Stimulated activated CD4-positive, alpha-beta T cell treated with anti-CD3 and anti-CD28 coated beads, Interleukin-12 subunit alpha, Interleukin-12 subunit beta, amount 100 ng/mL, for 24 hours (primary cell): ENCODE measurements at regions not wholly inside any gene's neighbourhood (a gene's known extent, or its start where the extent isn't known, plus 50 kb on each side); places are given as distances from the start of the nearest gene placed in this dataset.
"Not testable (repeated sequence)": the region's sequence is repeated elsewhere in the genome, so short reads cannot be mapped to it uniquely, and the experiment has no call there.

Source experiments
- DNase-seq, 2 experiments: peaks; one replicate each; pipeline ENCODE4 v3.0.0-alpha.2; 2020; ENCODE audit warnings: low read depth in 2 of 2

GRCh38 chr12:91889910-91890309 lies 255.7 kb downstream of the BTG1 start:
- no peak for DNase-seq

GRCh38 chr12:91889059-91889458 lies 256.6 kb downstream of the BTG1 start:
- DNase-seq, result no peak

GRCh38 chr12:91887957-91888356 lies 257.7 kb downstream of the BTG1 start:
- DNase-seq, result no peak

GRCh38 chr12:91885851-91886731 lies 259.6 kb downstream of the BTG1 start:
- DNase-seq, result no peak

GRCh38 chr12:91884230-91884629 lies 261.4 kb downstream of the BTG1 start:
- no peak for DNase-seq

DNA sequence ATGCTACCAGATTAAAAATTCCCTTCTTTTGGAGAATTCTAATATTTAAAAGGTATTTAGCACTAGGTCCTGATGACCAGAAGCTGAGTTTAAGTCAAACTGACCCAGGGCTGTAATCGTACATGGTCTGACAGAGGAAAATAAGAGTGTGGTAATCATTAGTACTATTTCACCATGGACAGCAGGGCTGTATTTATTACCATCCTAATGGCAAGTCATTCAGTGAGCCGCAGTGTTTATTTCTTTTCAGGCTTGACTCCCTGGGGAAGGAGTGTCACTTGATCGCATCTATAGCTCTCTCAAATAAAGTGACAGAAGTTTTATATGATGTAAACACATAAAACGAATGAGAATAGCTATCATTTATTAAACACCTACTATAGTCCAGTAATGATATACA lies 261.8 kb downstream of the BTG1 start:
- no peak for DNase-seq

DNA sequence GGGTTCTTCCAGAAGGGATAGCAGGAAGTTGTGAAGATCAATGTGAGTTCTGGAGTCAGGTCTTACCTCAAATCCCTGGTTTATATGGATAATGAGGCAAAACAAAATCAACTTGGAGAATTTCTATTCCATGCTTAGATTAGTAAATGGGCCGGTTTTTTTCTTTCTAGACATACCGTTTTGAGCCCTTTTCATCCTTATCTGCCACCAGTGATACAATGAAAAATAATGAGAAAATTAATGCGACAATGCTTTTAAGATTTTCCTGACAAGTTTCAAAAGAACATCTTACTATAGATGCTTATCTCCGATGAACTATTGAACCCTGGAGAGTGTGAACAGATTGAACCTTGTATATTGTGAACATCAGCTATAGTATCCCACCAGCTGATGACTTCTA lies 262.7 kb downstream of the BTG1 start:
- DNase-seq, result no peak

DNA sequence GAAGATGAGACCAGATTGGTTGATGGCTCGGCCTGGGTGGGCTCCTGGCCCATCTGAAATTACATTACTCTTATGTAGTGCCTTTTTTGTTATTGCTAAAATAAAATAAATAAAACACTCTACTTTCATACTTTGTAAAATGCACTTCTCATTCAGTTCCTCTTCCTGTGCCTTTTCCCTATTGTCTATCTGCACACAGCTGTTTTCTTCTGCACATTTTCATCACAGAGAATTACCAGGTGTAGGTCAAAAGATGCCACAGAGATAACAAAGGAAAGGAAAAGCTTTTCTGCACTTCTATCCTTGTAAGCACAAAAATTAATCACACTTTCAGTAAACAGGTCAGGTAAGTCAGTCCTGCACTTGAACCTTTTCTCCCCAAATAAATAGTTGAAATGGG lies 265.1 kb downstream of the BTG1 start:
- no peak for DNase-seq

DNA sequence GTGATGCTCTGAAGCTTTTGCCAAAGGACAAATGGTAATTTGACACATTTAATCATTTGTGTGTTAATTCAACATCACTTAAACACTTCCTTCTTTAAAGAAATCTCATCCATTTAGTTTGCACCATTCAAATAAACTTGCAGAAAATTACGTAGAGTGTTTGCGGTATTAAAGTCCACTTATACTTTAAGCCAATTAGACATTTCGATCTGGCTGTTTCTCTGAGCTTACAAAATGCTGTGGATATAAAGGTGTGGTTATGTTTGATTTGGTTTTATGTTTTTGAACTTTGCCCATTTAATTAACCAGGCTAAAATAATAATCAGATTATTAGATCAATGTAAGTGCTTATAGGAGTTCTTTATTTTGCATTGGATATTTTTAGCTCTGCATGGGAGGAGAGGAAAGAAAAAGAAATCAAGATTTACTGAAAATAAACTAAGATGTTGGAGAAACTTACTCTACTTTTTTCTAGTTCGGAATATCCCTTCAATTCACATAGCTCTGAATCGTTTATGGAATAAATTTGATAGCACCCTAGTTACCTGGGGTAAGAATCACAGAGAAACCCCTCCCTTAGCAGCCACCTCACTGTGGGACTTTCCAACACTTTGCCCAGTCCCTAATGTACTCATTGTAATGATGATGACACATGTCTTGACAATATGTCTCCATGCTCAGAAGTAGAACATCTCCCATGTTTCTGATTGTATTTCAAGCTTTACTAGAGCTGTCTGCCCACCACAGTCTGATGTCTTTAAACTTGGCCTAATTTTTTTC lies 268.0 kb downstream of the BTG1 start:
- peak in 1 of 2 experiments; percentile 3 for DNase-seq

- peak; percentile 51 to 66 for DNase-seq
Measured at GRCh38 chr12:91877022-91877421, 268.6 kb downstream of the BTG1 start.

DNA sequence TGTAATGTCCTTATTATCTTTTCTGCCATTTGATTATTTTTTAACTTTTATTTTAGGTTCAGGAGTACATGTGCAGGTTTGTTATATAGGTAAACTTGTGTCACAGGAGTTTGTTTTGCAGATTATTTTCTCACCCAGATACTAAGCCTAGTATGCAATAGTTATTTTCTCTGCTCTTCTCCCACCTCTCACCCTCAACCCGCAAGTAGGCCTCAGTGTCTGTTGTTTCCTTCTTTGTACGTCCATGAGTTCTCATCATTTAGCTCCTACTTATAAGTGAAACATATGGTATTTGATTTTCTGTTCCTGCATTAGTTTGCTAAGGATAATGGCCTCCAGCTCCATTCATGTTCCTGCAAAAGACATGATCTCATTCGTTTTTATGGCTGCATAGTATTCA lies 270.0 kb downstream of the BTG1 start:
- not testable (repeated sequence) for DNase-seq

- no peak for DNase-seq
Measured at GRCh38 chr12:91874086-91874865, 271.4 kb downstream of the BTG1 start.

DNA sequence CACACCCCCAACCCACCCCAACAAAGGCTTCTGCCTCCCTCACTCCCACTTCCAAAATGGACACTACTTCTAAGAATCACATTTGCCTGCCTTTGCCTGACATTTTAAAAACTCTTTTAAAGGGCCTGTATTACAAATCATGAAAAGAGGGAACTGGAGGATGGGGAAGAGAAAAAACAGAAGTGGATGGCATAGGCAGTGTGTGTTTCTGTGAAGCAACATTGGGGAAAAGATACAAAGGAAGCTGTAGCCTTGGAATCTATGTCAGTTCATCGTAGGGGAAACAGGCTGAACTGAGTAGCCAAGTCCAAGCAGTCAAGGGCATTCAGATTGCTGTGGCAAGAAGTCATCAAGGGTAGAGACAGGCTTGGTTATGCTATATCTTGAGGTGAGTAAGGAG lies 273.9 kb downstream of the BTG1 start:
- DNase-seq, result no peak

GRCh38 chr12:91870872-91871707 lies 274.6 kb downstream of the BTG1 start:
- no peak for DNase-seq

- DNase-seq, result no peak
Measured at GRCh38 chr12:91868054-91868453, 277.6 kb downstream of the BTG1 start.

DNA sequence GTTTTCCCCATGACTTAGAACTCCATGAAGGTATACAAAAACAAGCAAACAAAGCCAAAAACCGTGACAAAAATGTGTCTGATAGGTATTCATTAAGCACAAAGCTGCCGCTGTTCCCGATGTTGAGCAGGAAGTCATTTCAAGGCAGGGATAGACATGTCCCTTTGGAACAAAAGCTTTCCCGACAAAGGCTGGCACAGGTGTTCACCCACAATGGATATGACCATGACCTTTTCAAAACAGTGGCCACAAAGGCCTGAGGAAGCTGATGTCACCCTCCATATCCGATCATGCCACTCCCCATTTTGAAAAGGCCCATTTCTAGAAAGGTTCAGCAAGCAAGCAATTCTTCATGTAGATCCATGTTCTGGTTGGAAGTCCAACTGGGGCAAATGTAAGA lies 279.1 kb downstream of the BTG1 start:
- DNase-seq, result no peak

DNA sequence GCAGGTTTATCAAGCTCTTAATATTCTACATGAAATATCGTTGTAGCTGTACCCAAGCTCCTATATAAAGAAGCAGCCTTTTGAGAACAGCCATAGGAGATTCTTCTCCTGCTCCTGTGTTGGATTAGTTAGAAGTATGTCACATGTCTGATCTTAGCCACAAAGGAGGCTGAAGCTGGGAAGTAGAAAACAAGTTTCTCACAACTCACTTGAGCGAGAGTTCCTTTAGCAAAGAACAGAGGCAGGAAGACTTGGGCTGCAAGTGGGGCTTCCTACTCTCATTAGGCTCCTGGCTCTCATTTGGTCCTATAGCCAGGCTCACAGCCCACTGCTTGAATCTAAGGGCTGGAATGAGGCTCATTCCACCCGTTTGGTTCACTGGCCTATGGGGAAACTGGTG lies 281.9 kb downstream of the BTG1 start:
- no peak for DNase-seq

- DNase-seq, result no peak
Measured at GRCh38 chr12:91861554-91861953, 284.1 kb downstream of the BTG1 start.

DNA sequence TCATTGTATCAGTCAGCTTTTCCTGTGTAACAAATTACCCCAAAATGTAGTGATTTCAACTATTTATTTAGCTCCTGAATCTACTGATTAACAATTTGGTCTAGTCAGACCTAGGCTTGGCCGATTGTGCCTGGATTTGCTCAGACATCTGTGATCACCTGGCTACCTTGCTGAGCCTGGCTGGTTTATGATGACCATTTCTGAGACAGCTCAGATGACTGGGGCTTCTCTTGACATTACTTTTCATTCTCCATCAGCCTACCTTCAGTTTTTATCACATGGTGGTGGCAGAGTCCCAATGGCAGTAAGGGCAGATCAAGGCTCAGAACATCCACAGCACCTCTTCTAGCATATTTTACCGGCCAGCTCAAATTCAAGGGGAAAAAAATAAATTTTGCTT lies 286.3 kb downstream of the BTG1 start:
- no peak for DNase-seq

- no peak for DNase-seq
Measured at GRCh38 chr12:91857813-91858542, 287.7 kb downstream of the BTG1 start.

- no peak for DNase-seq
Measured at GRCh38 chr12:91854725-91855124, 290.9 kb downstream of the BTG1 start.
